ENCODE measurements at regions not wholly inside any gene's neighbourhood (a gene's known extent, or its start where the extent isn't known, plus 50 kb on each side); places are given as distances from the start of the nearest gene placed in this dataset.

DNA sequence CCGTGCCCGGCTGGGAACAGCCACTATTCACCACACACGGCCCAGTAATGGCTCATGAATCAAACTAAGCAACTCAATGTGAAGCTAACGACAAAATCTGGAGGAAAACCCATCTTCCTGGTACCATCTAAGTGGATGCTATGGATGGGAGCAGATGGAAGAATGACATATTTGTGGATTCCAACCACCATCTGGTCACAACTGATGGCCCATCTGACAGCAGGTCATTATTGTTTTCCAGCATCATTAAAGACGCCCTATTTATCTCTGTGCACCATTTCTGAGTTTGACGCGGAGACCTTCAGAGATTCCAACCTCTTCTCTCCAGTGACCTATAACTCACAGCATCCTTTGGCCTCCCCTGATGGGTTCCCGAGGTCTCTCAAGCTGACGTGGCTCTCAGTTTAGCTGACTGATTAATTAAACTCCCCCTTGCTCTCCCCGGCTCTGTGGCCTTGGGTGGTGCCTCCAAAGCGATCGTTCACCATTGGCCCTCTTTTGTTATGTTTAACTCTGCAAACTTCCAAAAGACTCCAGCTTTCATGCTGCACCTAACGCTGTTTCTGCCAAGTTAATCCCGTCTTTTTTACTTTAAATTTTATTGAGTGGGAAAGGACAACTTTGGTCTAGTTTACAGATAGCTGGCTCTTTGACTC lies 1514.4 kb downstream of the BRD1 start:
- no peaks in the 10 kb centered on the region for H3K4me1 ChIP-seq (ENCODE audit: control insufficient read depth in 1 of 2, low read depth in 2 of 2)
- H3K9me3 ChIP-seq: peaks cover 7% of the 10 kb centered on the region
- no peak overlapping the region for H3K27ac ChIP-seq
- no peaks in the 10 kb centered on the region for H3K36me3 ChIP-seq
- DNase-seq (ENCODE audit: low spot score): no peak
- TF ChIP-seq, protein P1, sequence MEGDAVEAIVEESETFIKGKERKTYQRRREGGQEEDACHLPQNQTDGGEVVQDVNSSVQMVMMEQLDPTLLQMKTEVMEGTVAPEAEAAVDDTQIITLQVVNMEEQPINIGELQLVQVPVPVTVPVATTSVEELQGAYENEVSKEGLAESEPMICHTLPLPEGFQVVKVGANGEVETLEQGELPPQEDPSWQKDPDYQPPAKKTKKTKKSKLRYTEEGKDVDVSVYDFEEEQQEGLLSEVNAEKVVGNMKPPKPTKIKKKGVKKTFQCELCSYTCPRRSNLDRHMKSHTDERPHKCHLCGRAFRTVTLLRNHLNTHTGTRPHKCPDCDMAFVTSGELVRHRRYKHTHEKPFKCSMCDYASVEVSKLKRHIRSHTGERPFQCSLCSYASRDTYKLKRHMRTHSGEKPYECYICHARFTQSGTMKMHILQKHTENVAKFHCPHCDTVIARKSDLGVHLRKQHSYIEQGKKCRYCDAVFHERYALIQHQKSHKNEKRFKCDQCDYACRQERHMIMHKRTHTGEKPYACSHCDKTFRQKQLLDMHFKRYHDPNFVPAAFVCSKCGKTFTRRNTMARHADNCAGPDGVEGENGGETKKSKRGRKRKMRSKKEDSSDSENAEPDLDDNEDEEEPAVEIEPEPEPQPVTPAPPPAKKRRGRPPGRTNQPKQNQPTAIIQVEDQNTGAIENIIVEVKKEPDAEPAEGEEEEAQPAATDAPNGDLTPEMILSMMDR (IDR thresholded peaks at IDR 0.05): no peak
- no peak overlapping the region for H3K4me3 ChIP-seq
- no peak for ATAC-seq (ENCODE audit: insufficient number of reproducible peaks, low FRiP score, low read depth)
- no peaks in the 10 kb centered on the region for H3K27me3 ChIP-seq (replicated peaks; ENCODE audit: insufficient read depth)

- H3K4me1 ChIP-seq (ENCODE audit: control insufficient read depth in 1 of 2, low read depth in 2 of 2): no peaks in the 10 kb centered on the region
- DNase-seq (ENCODE audit: low spot score): no peak
- no peak overlapping the region for H3K27ac ChIP-seq
- H3K9me3 ChIP-seq: peaks cover 7% of the 10 kb centered on the region
- no peak for ATAC-seq (ENCODE audit: insufficient number of reproducible peaks, low FRiP score, low read depth)
- TF ChIP-seq, protein P1 (IDR thresholded peaks at IDR 0.05): no peak
- no peak overlapping the region for H3K4me3 ChIP-seq
- no peaks in the 10 kb centered on the region for H3K27me3 ChIP-seq (replicated peaks; ENCODE audit: insufficient read depth)
- H3K36me3 ChIP-seq: no peaks in the 10 kb centered on the region
Observed at GRCh38 chr22:48310740-48311139, 1516.9 kb downstream of the BRD1 start.

DNA sequence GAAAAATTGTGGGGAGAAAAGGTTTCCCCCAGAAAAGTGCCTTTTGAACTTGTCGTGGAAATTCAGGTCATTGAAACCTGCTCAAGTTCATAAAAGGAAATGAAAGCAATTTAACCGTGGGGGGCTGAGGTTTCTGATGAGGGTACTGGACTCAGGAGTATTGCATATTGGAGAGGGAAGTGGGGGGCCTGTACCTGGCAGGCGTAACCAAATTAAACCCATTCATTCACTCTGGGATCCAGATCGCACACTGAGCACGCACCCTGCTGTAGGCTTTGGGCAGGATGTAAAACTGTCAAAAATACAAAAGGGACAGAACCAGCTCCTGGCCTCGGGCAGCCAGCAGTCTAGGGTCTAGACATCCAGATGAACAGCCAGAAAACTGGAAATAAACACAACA lies 1517.4 kb downstream of the BRD1 start:
- Histone ChIP-seq H3K4me1 (ENCODE audit: control insufficient read depth in 1 of 2, low read depth in 2 of 2) (no peaks in the 10 kb centered on the region), H3K4me3 (no peak overlapping the region), H3K27me3 (replicated peaks; ENCODE audit: insufficient read depth) (no peaks in the 10 kb centered on the region), H3K9me3 (peaks cover 7% of the 10 kb centered on the region), H3K36me3 (no peaks in the 10 kb centered on the region), H3K27ac (no peak overlapping the region)
- no peak for DNase-seq (ENCODE audit: low spot score)
- no peak for ATAC-seq (ENCODE audit: insufficient number of reproducible peaks, low FRiP score, low read depth)
- TF ChIP-seq, protein P1 (IDR thresholded peaks at IDR 0.05): no peak

DNA sequence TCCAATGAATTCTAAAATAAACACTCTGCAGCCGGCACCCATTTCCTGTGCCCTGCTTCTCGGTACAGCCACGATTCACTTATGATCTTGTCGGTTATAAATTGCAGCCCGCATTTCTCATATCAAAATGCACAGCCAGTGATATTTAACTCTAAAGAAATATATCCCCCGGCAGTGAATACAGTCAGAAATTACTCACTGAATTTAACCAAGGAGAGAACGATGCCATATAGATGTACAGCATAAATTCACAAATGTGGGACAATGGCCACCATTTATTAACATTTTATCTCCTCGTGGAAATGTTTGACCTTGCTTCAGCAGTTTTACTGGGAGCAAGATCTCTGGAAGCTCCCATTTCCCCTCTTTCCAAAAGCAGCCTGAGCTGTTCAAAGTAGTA lies 1517.8 kb downstream of the BRD1 start:
- TF ChIP-seq, protein P1 (IDR thresholded peaks at IDR 0.05): no peak
- Histone ChIP-seq H3K4me1 (ENCODE audit: control insufficient read depth in 1 of 2, low read depth in 2 of 2) (no peaks in the 10 kb centered on the region), H3K27ac (no peak overlapping the region), H3K27me3 (replicated peaks; ENCODE audit: insufficient read depth) (no peaks in the 10 kb centered on the region), H3K9me3 (peaks cover 7% of the 10 kb centered on the region), H3K4me3 (no peak overlapping the region), H3K36me3 (no peaks in the 10 kb centered on the region)
- DNase-seq (ENCODE audit: low spot score): no peak
- no peak for ATAC-seq (ENCODE audit: insufficient number of reproducible peaks, low FRiP score, low read depth)

DNA sequence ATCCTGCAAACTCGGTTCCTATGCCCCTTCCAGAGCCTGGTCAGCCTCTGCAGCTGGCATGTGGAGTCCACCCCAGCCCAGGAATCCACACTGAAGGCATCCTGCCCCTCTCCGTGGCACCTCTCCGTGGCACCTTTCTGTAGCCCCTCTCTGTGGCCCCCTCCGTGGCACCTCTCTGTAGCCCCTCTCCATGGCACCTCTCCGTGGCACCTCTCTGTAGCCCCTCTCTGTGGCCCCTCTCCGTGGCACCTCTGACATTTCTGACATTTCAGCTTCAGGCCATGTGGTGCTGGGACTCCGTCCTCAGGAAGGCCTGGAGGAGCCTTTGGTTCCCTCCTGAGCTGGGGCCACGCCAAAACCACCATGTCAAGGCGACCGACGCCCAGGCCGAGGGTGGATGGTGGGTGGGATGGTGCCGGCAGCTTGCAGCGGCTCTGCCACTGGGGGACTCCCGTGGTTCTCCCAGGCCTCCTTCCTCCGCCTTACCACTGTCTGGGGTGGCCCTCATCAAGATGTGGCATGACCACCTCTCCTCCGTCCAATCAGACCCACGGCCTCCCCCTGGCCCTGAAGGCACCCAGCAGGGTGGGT lies 1518.5 kb downstream of the BRD1 start:
- Histone ChIP-seq H3K4me1 (ENCODE audit: control insufficient read depth in 1 of 2, low read depth in 2 of 2) (no peaks in the 10 kb centered on the region), H3K27ac (no peak overlapping the region), H3K27me3 (replicated peaks; ENCODE audit: insufficient read depth) (no peaks in the 10 kb centered on the region), H3K4me3 (no peak overlapping the region), H3K36me3 (no peaks in the 10 kb centered on the region), H3K9me3 (peaks cover 7% of the 10 kb centered on the region)
- ATAC-seq (ENCODE audit: insufficient number of reproducible peaks, low FRiP score, low read depth): no peak
- TF ChIP-seq, protein P1 (IDR thresholded peaks at IDR 0.05): no peak
- DNase-seq (ENCODE audit: low spot score): no peak
